ENCODE measurements at regions not wholly inside any gene's neighbourhood (a gene's known extent, or its start where the extent isn't known, plus 50 kb on each side); places are given as distances from the start of the nearest gene placed in this dataset.

- TF ChIP-seq EZH2phosphoT487 (IDR thresholded peaks at IDR 0.05; ENCODE audit: low read length), result no peak
- no peak for TF ChIP-seq CTCF (IDR thresholded peaks at IDR 0.05; ENCODE audit: low read length)
- TF ChIP-seq EZH2 (optimal IDR thresholded peaks at IDR 0.05; ENCODE audit: low read depth, low read length), result no peak
- Histone ChIP-seq H3K27me3 (replicated peaks; ENCODE audit: insufficient read depth, low read length) (no peaks in the 10 kb centered on the region), H3K4me2 (ENCODE audit: low read depth, low read length) (no peak overlapping the region)
Measured at GRCh38 chr4:22986881-22987280, 294.1 kb downstream of the GBA3 start.

GRCh38 chr4:22986262-22986661 is 293.5 kb downstream of the GBA3 start:
- no peak overlapping the region for H2AFZ ChIP-seq (ENCODE audit: low read length)
- no peak overlapping the region for H3K9ac ChIP-seq (ENCODE audit: low read length)
- H3F3A ChIP-seq (ENCODE audit: insufficient read depth, low read length), result no peaks in the 10 kb centered on the region
- H3K4me2 ChIP-seq (ENCODE audit: low read depth, low read length), result no peak overlapping the region
- TF ChIP-seq CTCF (IDR thresholded peaks at IDR 0.05; ENCODE audit: low read length) (no peak), EZH2phosphoT487 (IDR thresholded peaks at IDR 0.05; ENCODE audit: low read length) (no peak), EZH2 (optimal IDR thresholded peaks at IDR 0.05; ENCODE audit: low read depth, low read length) (no peak)
- no peaks in the 10 kb centered on the region for H3K9me2 ChIP-seq (replicated peaks; ENCODE audit: insufficient read depth, low read length)
- no peaks in the 10 kb centered on the region for H4K20me1 ChIP-seq (ENCODE audit: insufficient read depth, low read length)
- no peaks in the 10 kb centered on the region for H3K27me3 ChIP-seq (replicated peaks; ENCODE audit: insufficient read depth, low read length)
- DNase-seq, result no peak
- H3K9me3 ChIP-seq (replicated peaks; ENCODE audit: insufficient read depth, low read length), result no peaks in the 10 kb centered on the region
- H3K4me3 ChIP-seq (ENCODE audit: low read length), result no peak overlapping the region
- no peaks in the 10 kb centered on the region for H3K4me1 ChIP-seq (ENCODE audit: low read length)
- H3K79me2 ChIP-seq (ENCODE audit: low read length), result no peaks in the 10 kb centered on the region
- H3K27ac ChIP-seq (ENCODE audit: low read length), result no peak overlapping the region
- H3K36me3 ChIP-seq (replicated peaks; ENCODE audit: insufficient read depth, low read length), result no peaks in the 10 kb centered on the region

More at GRCh38 chr4:22986881-22987280, 294.1 kb downstream of the GBA3 start:
- no peaks in the 10 kb centered on the region for H3K9me2 ChIP-seq (replicated peaks; ENCODE audit: insufficient read depth, low read length)
- H3K4me3 ChIP-seq (ENCODE audit: low read length), result no peak overlapping the region
- H3K27ac ChIP-seq (ENCODE audit: low read length), result no peak overlapping the region
- no peaks in the 10 kb centered on the region for H3K36me3 ChIP-seq (replicated peaks; ENCODE audit: insufficient read depth, low read length)
- H3K9ac ChIP-seq (ENCODE audit: low read length), result no peak overlapping the region
- H2AFZ ChIP-seq (ENCODE audit: low read length), result no peak overlapping the region
- H3K79me2 ChIP-seq (ENCODE audit: low read length), result no peaks in the 10 kb centered on the region
- no peaks in the 10 kb centered on the region for H4K20me1 ChIP-seq (ENCODE audit: insufficient read depth, low read length)
- H3K9me3 ChIP-seq (replicated peaks; ENCODE audit: insufficient read depth, low read length), result no peaks in the 10 kb centered on the region
- no peaks in the 10 kb centered on the region for H3F3A ChIP-seq (ENCODE audit: insufficient read depth, low read length)
- no peaks in the 10 kb centered on the region for H3K4me1 ChIP-seq (ENCODE audit: low read length)
- DNase-seq, result no peak

- Histone ChIP-seq H3K27ac (ENCODE audit: low read length) (no peak overlapping the region), H4K20me1 (ENCODE audit: insufficient read depth, low read length) (no peaks in the 10 kb centered on the region), H3K4me2 (ENCODE audit: low read depth, low read length) (no peak overlapping the region), H3K4me1 (ENCODE audit: low read length) (no peaks in the 10 kb centered on the region), H3K27me3 (replicated peaks; ENCODE audit: insufficient read depth, low read length) (no peaks in the 10 kb centered on the region), H3K9me2 (replicated peaks; ENCODE audit: insufficient read depth, low read length) (no peaks in the 10 kb centered on the region), H3K36me3 (replicated peaks; ENCODE audit: insufficient read depth, low read length) (no peaks in the 10 kb centered on the region), H3F3A (ENCODE audit: insufficient read depth, low read length) (no peaks in the 10 kb centered on the region), H3K79me2 (ENCODE audit: low read length) (no peaks in the 10 kb centered on the region), H3K4me3 (ENCODE audit: low read length) (no peak overlapping the region), H3K9ac (ENCODE audit: low read length) (no peak overlapping the region), H2AFZ (ENCODE audit: low read length) (no peak overlapping the region), H3K9me3 (replicated peaks; ENCODE audit: insufficient read depth, low read length) (no peaks in the 10 kb centered on the region)
- no peak for DNase-seq
- no peak for TF ChIP-seq CTCF (IDR thresholded peaks at IDR 0.05; ENCODE audit: low read length)
- TF ChIP-seq EZH2phosphoT487 (IDR thresholded peaks at IDR 0.05; ENCODE audit: low read length), result no peak
- no peak for TF ChIP-seq EZH2 (optimal IDR thresholded peaks at IDR 0.05; ENCODE audit: low read depth, low read length)
Measured at GRCh38 chr4:22984390-22984789, 291.7 kb downstream of the GBA3 start.
